ENCODE measurements at regions not wholly inside any gene's neighbourhood (a gene's known extent, or its start where the extent isn't known, plus 50 kb on each side); places are given as distances from the start of the nearest gene placed in this dataset.

GRCh38 chr2:30341500-30342267, 105.4 kb upstream of the LCLAT1 start:
- no peak for DNase-seq (ENCODE audit: low spot score)

GRCh38 chr2:30346471-30347169, 100.4 kb upstream of the LCLAT1 start:
- DNase-seq (ENCODE audit: low spot score) = no peak

- no peak for DNase-seq (ENCODE audit: low spot score)
Observed at GRCh38 chr2:30348825-30349224, 98.2 kb upstream of the LCLAT1 start.

- no peak for DNase-seq (ENCODE audit: low spot score)
Observed at GRCh38 chr2:30349691-30350090, 97.4 kb upstream of the LCLAT1 start.

GRCh38 chr2:30351116-30351515, 95.9 kb upstream of the LCLAT1 start:
- peak; percentile 91 for DNase-seq (ENCODE audit: low spot score)

- DNase-seq (ENCODE audit: low spot score) = peak; percentile 82
Observed at GRCh38 chr2:30351949-30352348, 95.1 kb upstream of the LCLAT1 start.

GRCh38 chr2:30354150-30354549, 92.9 kb upstream of the LCLAT1 start:
- no peak for DNase-seq (ENCODE audit: low spot score)

GRCh38 chr2:30354621-30355020, 92.4 kb upstream of the LCLAT1 start:
- no peak for DNase-seq (ENCODE audit: low spot score)

GRCh38 chr2:30355306-30355705, 91.7 kb upstream of the LCLAT1 start:
- DNase-seq (ENCODE audit: low spot score) = no peak

GRCh38 chr2:30356071-30356470, 91.0 kb upstream of the LCLAT1 start:
- DNase-seq (ENCODE audit: low spot score) = no peak

- DNase-seq (ENCODE audit: low spot score) = no peak
Observed at GRCh38 chr2:30356776-30357175, 90.3 kb upstream of the LCLAT1 start.

GRCh38 chr2:30358351-30358750, 88.7 kb upstream of the LCLAT1 start:
- no peak for DNase-seq (ENCODE audit: low spot score)

GRCh38 chr2:30358842-30359241, 88.2 kb upstream of the LCLAT1 start:
- no peak for DNase-seq (ENCODE audit: low spot score)

GRCh38 chr2:30359644-30360167, 87.3 kb upstream of the LCLAT1 start:
- no peak for DNase-seq (ENCODE audit: low spot score)

GRCh38 chr2:30361751-30362394, 85.2 kb upstream of the LCLAT1 start:
- no peak for DNase-seq (ENCODE audit: low spot score)

GRCh38 chr2:30362468-30363081, 84.5 kb upstream of the LCLAT1 start:
- peak; percentile 90 for DNase-seq (ENCODE audit: low spot score)

GRCh38 chr2:30363406-30363805, 83.6 kb upstream of the LCLAT1 start:
- no peak for DNase-seq (ENCODE audit: low spot score)

GRCh38 chr2:30365201-30365600, 81.8 kb upstream of the LCLAT1 start:
- no peak for DNase-seq (ENCODE audit: low spot score)

GRCh38 chr2:30366199-30366691, 80.8 kb upstream of the LCLAT1 start:
- peak; percentile 98 for DNase-seq (ENCODE audit: low spot score)

GRCh38 chr2:30367232-30368070, 79.6 kb upstream of the LCLAT1 start:
- DNase-seq (ENCODE audit: low spot score) = no peak

- DNase-seq (ENCODE audit: low spot score) = no peak
Observed at GRCh38 chr2:30368258-30368657, 78.8 kb upstream of the LCLAT1 start.

Data from kidney capillary endothelial cell (primary cell).